ENCODE measurements at regions not wholly inside any gene's neighbourhood (a gene's known extent, or its start where the extent isn't known, plus 50 kb on each side); places are given as distances from the start of the nearest gene placed in this dataset.

- DNase-seq (no peak), ATAC-seq (ENCODE audit: low read depth) (peak; percentile 67)
- no peaks in the 10 kb centered on the region for H3K36me3 Mint-ChIP-seq (ENCODE audit: low read depth)
- TF ChIP-seq CTCF (IDR thresholded peaks at IDR 0.05) = no peak
- ChIA-PET POLR2A (no interaction called here), CTCF (interaction anchor here (0.9 kb wide), 1 partner anchor 684 kb away, joined by 3 read pairs; no protein-coding TSS in a partner anchor)
- H3K4me1 Mint-ChIP-seq = peaks cover 17% of the 10 kb centered on the region
- no peaks in the 10 kb centered on the region for H3K9me3 Mint-ChIP-seq
- H3K27me3 Mint-ChIP-seq = peaks cover 5% of the 10 kb centered on the region
- H3K27ac Mint-ChIP-seq = peak overlapping the region; percentile 78
- no peak overlapping the region for H3K4me3 Mint-ChIP-seq
- intact Hi-C loops (cut with micrococcal nuclease) = loop anchor here (2.0 kb wide), 1 partner anchor 21 kb away; no protein-coding TSS in a partner anchor
These were observed 529.1 kb upstream of the CITED2 start for GRCh38 chr6:139903411-139904157.

DNA sequence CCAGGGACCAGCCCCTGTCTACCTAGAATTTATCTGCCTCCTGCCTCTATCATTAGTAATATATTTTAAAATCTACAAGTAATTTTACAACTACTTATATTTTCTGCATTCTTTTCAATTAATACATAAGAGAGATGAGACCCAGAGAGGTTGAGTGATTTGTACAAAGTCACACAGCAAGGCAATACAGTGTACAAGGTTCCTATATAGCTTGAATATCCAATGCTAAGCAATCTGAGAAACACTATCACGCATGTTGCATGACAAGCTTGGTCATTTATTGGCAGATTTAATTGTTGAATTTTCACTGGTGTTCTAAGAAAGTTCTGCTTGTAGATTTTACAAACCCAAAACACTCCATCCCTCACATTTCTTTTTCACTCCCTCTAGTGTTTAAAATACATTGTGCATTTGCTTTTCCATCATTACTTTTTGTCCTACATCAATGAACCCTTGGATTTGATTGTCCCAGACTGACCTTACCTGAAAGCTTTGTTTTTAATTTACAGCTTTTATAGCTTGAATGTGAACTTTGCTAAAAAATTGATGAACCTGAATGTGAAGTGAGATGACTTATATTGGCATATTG is 520.9 kb upstream of the CITED2 start:
- ATAC-seq (ENCODE audit: low read depth) (no peak), DNase-seq (no peak)
- H3K4me3 Mint-ChIP-seq = no peak overlapping the region
- H3K36me3 Mint-ChIP-seq (ENCODE audit: low read depth) = no peaks in the 10 kb centered on the region
- ChIA-PET POLR2A (no interaction called here), CTCF (no interaction called here)
- H3K27ac Mint-ChIP-seq = no peak overlapping the region
- TF ChIP-seq CTCF (IDR thresholded peaks at IDR 0.05) = no peak
- H3K4me1 Mint-ChIP-seq = no peaks in the 10 kb centered on the region
- no peaks in the 10 kb centered on the region for H3K9me3 Mint-ChIP-seq
- intact Hi-C loops (cut with micrococcal nuclease) = no loop called here
- peaks cover 5% of the 10 kb centered on the region for H3K27me3 Mint-ChIP-seq

DNA sequence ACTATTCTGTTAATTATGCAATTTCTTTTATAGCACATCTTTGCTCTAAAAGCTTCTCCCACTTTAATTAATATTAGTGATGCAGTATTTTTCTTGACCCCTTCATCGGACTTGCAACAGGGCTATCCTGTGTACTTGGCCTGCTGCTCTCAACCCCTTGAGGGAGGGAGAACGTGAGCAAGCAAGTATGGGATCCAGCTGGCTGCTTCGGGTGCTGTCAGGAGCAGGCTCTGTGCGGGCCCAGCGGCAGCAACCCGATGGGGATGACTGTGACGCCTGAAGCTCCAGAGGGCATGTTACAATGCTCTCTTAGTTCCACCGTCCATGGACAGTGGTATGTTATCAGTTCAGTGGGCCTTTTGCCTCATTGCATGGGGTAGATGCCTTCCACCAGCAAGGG is 519.8 kb upstream of the CITED2 start:
- no peak for TF ChIP-seq CTCF (IDR thresholded peaks at IDR 0.05)
- Mint-ChIP-seq H3K9me3 (no peaks in the 10 kb centered on the region), H3K36me3 (ENCODE audit: low read depth) (no peaks in the 10 kb centered on the region), H3K4me3 (no peak overlapping the region), H3K27me3 (peaks cover 1% of the 10 kb centered on the region), H3K27ac (no peak overlapping the region), H3K4me1 (no peaks in the 10 kb centered on the region)
- ChIA-PET CTCF (no interaction called here), POLR2A (no interaction called here)
- DNase-seq (no peak), ATAC-seq (ENCODE audit: low read depth) (no peak)
- intact Hi-C loops (cut with micrococcal nuclease) = no loop called here

DNA sequence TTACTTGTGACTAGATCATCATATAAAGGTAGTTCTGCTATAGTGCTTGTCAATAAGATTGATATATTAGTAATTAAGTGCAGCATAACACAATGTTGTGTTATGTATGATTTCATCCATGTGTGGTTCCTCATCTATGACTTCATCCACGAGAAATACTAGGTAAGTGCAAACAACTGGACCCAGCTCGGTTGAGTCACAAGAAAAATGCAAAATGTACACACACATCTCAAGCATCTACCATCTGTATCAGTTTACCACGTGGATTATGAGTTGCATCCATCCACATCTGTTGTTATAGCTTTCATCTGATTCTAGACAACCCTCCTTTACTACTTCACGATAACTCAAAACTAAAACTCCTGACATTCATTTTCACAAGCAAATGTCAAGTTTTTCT is 517.0 kb upstream of the CITED2 start:
- Mint-ChIP-seq H3K4me1 (no peaks in the 10 kb centered on the region), H3K27ac (no peak overlapping the region), H3K27me3 (peaks cover 2% of the 10 kb centered on the region), H3K36me3 (ENCODE audit: low read depth) (no peaks in the 10 kb centered on the region), H3K9me3 (no peaks in the 10 kb centered on the region), H3K4me3 (no peak overlapping the region)
- TF ChIP-seq CTCF (IDR thresholded peaks at IDR 0.05) = no peak
- intact Hi-C loops (cut with micrococcal nuclease) = no loop called here
- no peak for ATAC-seq (ENCODE audit: low read depth)
- no peak for DNase-seq
- ChIA-PET POLR2A (no interaction called here), CTCF (no interaction called here)

DNA sequence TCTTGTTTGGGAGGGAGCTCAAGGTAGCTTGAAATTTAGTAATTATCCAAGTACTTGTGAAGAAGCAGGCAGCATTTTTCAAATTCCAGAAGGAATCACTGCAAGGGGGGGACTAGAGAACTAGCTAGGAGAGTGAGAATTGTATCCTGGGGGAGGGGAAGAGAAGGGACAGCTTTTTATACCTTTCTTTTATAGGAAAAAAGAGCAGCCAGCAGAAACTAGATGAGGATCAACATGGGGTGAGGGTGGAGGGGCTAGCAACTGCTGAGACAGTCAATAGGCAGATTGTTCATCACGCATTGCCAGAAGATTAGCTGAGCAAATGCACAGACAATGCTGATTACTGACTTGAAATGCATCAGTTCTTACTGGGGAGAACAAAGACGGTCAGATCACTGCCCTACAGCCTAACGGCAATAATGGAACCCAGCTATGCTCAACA is 514.3 kb upstream of the CITED2 start:
- peaks cover 5% of the 10 kb centered on the region for H3K4me1 Mint-ChIP-seq
- no peak for TF ChIP-seq CTCF (IDR thresholded peaks at IDR 0.05)
- H3K36me3 Mint-ChIP-seq (ENCODE audit: low read depth) = no peaks in the 10 kb centered on the region
- ChIA-PET CTCF (no interaction called here), POLR2A (interaction anchor here (0.7 kb wide), 1 partner anchor 514 kb away, joined by 3 read pairs; the partner anchor contains the start of gene CITED2)
- H3K27me3 Mint-ChIP-seq = peaks cover 2% of the 10 kb centered on the region
- ATAC-seq (ENCODE audit: low read depth) = no peak
- intact Hi-C loops (cut with micrococcal nuclease) = no loop called here
- H3K4me3 Mint-ChIP-seq = no peak overlapping the region
- H3K9me3 Mint-ChIP-seq = no peaks in the 10 kb centered on the region
- no peak for DNase-seq
- H3K27ac Mint-ChIP-seq = no peak overlapping the region
